GM12873 (cell line): ENCODE measurements at regions not wholly inside any gene's neighbourhood (a gene's known extent, or its start where the extent isn't known, plus 50 kb on each side); places are given as distances from the start of the nearest gene placed in this dataset.

Source experiments
- TF ChIP-seq, protein P1 (sequence below): IDR thresholded peaks from 2 replicates; pipeline ENCODE4 v1.5.1; 2012; ENCODE audit warnings: low read depth, mild to moderate bottlenecking, moderate library complexity, low read length, control low read depth; ENCODE audit not compliant: insufficient read depth; ENCODE audit errors: missing control alignments

GRCh38 chr3:28980131-28980530 lies 300.7 kb upstream of the RBMS3 start:
- TF ChIP-seq, protein P1, sequence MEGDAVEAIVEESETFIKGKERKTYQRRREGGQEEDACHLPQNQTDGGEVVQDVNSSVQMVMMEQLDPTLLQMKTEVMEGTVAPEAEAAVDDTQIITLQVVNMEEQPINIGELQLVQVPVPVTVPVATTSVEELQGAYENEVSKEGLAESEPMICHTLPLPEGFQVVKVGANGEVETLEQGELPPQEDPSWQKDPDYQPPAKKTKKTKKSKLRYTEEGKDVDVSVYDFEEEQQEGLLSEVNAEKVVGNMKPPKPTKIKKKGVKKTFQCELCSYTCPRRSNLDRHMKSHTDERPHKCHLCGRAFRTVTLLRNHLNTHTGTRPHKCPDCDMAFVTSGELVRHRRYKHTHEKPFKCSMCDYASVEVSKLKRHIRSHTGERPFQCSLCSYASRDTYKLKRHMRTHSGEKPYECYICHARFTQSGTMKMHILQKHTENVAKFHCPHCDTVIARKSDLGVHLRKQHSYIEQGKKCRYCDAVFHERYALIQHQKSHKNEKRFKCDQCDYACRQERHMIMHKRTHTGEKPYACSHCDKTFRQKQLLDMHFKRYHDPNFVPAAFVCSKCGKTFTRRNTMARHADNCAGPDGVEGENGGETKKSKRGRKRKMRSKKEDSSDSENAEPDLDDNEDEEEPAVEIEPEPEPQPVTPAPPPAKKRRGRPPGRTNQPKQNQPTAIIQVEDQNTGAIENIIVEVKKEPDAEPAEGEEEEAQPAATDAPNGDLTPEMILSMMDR: no peak

GRCh38 chr3:28980631-28981030 lies 300.2 kb upstream of the RBMS3 start:
- TF ChIP-seq, protein P1: no peak

DNA sequence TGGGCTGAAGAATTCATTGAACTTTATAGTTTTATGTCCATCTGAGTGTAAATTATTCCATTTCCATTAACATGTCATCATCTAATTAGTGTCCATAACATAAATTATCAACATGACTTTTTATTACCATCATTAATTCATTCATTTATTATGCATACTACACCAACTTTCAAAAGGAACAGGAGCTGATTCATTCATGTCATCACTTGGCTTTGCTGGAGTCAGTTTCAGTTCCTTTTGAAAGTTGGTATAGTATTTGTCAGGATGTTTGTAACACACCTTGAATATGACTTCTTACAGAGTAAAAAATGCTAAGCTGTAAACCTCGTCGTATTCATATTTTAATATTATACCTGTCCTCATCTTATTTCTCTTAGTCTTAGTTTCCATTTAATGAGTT lies 298.0 kb upstream of the RBMS3 start:
- TF ChIP-seq, protein P1: no peak

DNA sequence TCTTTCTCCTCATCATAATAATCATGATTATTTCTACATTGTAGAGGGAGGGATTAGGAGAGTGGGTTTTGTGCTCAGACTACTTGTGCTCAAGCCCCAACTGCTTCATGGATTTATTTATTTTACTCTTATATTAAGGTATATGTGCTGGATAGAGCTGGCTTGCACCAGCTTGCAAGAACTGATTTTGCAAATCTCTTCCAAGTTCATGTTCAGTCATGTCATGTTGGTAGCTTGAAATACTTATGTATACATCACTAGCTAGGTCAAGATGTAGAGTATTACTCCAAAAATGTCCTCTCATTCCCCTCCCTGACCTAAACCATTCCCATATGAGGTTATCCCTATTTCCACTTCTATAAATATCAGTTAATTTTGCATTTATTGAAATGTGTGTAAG lies 293.9 kb upstream of the RBMS3 start:
- TF ChIP-seq, protein P1: no peak

GRCh38 chr3:28989646-28990089 lies 291.2 kb upstream of the RBMS3 start:
- TF ChIP-seq, protein P1: no peak

- TF ChIP-seq, protein P1: no peak
These were observed 286.5 kb upstream of the RBMS3 start for GRCh38 chr3:28994161-28994905.

- TF ChIP-seq, protein P1: no peak
These were observed 275.8 kb upstream of the RBMS3 start for GRCh38 chr3:29004885-29005599.
